Hepatocyte (in vitro differentiated cells): ENCODE measurements at regions not wholly inside any gene's neighbourhood (a gene's known extent, or its start where the extent isn't known, plus 50 kb on each side); places are given as distances from the start of the nearest gene placed in this dataset.

ENCODE experiments used
- CTCF ChIP-seq: fragments of 200-600 bp; sonication (generic); IDR thresholded peaks from 2 replicates; pipeline ENCODE4 v1.5.1; 2016; ENCODE audit warnings: antibody characterized with exemption, mild to moderate bottlenecking; ENCODE audit not compliant: poor library complexity
- EZH2 ChIP-seq: fragments of 200-600 bp; sonication (generic); IDR thresholded peaks from 2 replicates; pipeline ENCODE4 v1.6.1; 2016; ENCODE audit warnings: antibody characterized with exemption, mild to moderate bottlenecking, borderline replicate concordance

GRCh38 chr1:99083338-99083737 is 78.7 kb upstream of the PLPPR5 start:
- TF ChIP-seq CTCF: no peak
- no peak for TF ChIP-seq EZH2
